ENCODE measurements at regions not wholly inside any gene's neighbourhood (a gene's known extent, or its start where the extent isn't known, plus 50 kb on each side); places are given as distances from the start of the nearest gene placed in this dataset.

- no peak for TF ChIP-seq CTCF (IDR thresholded peaks at IDR 0.05)
- no peak for TF ChIP-seq POLR2AphosphoS5 (IDR thresholded peaks at IDR 0.05)
- TF ChIP-seq EP300 (IDR thresholded peaks at IDR 0.05; ENCODE audit: low read depth) = no peak
- TF ChIP-seq POLR2A (IDR thresholded peaks at IDR 0.05) = no peak
Observed at GRCh38 chr4:17091104-17091503, 192.7 kb upstream of the LDB2 start.
